Brain microvascular endothelial cell (primary cell): ENCODE measurements at regions not wholly inside any gene's neighbourhood (a gene's known extent, or its start where the extent isn't known, plus 50 kb on each side); places are given as distances from the start of the nearest gene placed in this dataset.
"Not testable (repeated sequence)": the region's sequence is repeated elsewhere in the genome, so short reads cannot be mapped to it uniquely, and the experiment has no call there.

ENCODE experiments used
- DNase-seq: peaks from one replicate; pipeline ENCODE4 v3.0.0-alpha.2; 2020
- H3K27ac ChIP-seq: fragments of 250-450 bp; sonication (Bioruptor Pico); 2 replicates; pipeline ENCODE4 v1.5.1; 2020; ENCODE audit warnings: mild to moderate bottlenecking, moderate library complexity
- H3K27me3 ChIP-seq: fragments of 250-450 bp; sonication (Bioruptor Pico); replicated peaks from 2 replicates; pipeline ENCODE4 v1.5.1; 2020; ENCODE audit warnings: mild to moderate bottlenecking
- H3K36me3 ChIP-seq: fragments of 250-450 bp; sonication (Bioruptor Pico); replicated peaks from 2 replicates; pipeline ENCODE4 v1.5.1; 2020; ENCODE audit warnings: mild to moderate bottlenecking
- H3K4me3 ChIP-seq: 2 replicates; pipeline ENCODE4 v1.5.1; 2011; ENCODE audit warnings: low read depth, mild to moderate bottlenecking, control low read depth, low read length, moderate library complexity
- CTCF ChIP-seq: IDR thresholded peaks from 2 replicates; pipeline ENCODE4 v1.5.1; 2011; ENCODE audit warnings: low read depth, mild to moderate bottlenecking, moderate library complexity, low read length, control low read depth, inconsistent platforms; ENCODE audit errors: missing control alignments
- in situ Hi-C: cut with HindIII; loops from 2 replicates; pipeline ENCODE4 v1.10.0; 2017; ENCODE audit warnings: low sequenced_read_pairs, low pct_ligation_motif_present

- Histone ChIP-seq H3K4me3 (no peak overlapping the region), H3K36me3 (no peaks in the 10 kb centered on the region), H3K27me3 (no peaks in the 10 kb centered on the region), H3K27ac (no peak overlapping the region)
- in situ Hi-C loops, result no loop called here
- DNase-seq, result no peak
- TF ChIP-seq CTCF, result no peak
Measured at GRCh38 chr2:182543741-182544525, 117.1 kb upstream of the PDE1A start.

GRCh38 chr2:182545420-182546167 is 118.8 kb upstream of the PDE1A start:
- Histone ChIP-seq H3K27me3 (no peaks in the 10 kb centered on the region), H3K27ac (no peak overlapping the region), H3K4me3 (no peak overlapping the region), H3K36me3 (no peaks in the 10 kb centered on the region)
- TF ChIP-seq CTCF, result no peak
- in situ Hi-C loops, result no loop called here
- DNase-seq, result no peak

- DNase-seq, result peak; percentile 5
- H3K4me3 ChIP-seq, result no peak overlapping the region
Measured at GRCh38 chr2:182548031-182548950, 121.5 kb upstream of the PDE1A start.

GRCh38 chr2:182550234-182550633 is 123.4 kb upstream of the PDE1A start:
- no peak overlapping the region for H3K27ac ChIP-seq
- no peak overlapping the region for H3K4me3 ChIP-seq
- in situ Hi-C loops, result no loop called here
- H3K36me3 ChIP-seq, result no peaks in the 10 kb centered on the region
- TF ChIP-seq CTCF, result no peak
- no peaks in the 10 kb centered on the region for H3K27me3 ChIP-seq
- DNase-seq, result no peak

More at GRCh38 chr2:182548031-182548950, 121.5 kb upstream of the PDE1A start:
- H3K36me3 ChIP-seq, result no peaks in the 10 kb centered on the region
- no peak for TF ChIP-seq CTCF
- H3K27ac ChIP-seq, result no peak overlapping the region
- H3K27me3 ChIP-seq, result no peaks in the 10 kb centered on the region
- in situ Hi-C loops, result no loop called here

- in situ Hi-C loops, H3K36me3 ChIP-seq, H3K27ac ChIP-seq, DNase-seq, H3K27me3 ChIP-seq, H3K4me3 ChIP-seq: not testable (repeated sequence)
Measured at GRCh38 chr2:182552232-182552631, 125.4 kb upstream of the PDE1A start.

GRCh38 chr2:182552785-182553184 is 125.9 kb upstream of the PDE1A start:
- H3K36me3 ChIP-seq, H3K27ac ChIP-seq, H3K27me3 ChIP-seq, in situ Hi-C loops, H3K4me3 ChIP-seq, DNase-seq: not testable (repeated sequence)
